Gastrocnemius medialis (tissue), 4 donors: ENCODE measurements at regions not wholly inside any gene's neighbourhood (a gene's known extent, or its start where the extent isn't known, plus 50 kb on each side); places are given as distances from the start of the nearest gene placed in this dataset.

Experiments used
- CTCF ChIP-seq, 5 experiments: fragments of 450-650 bp in 3 of 5; fragments of 200-600 bp in 2 of 5; sonication (generic) in 2 of 5; IDR thresholded peaks in 4 of 5; conservative IDR thresholded peaks in 1 of 5; 1 replicate in 4 of 5; 2 replicates in 1 of 5; pipeline ENCODE4 v1.5.1; 2016 to 2019; ENCODE audit warnings: antibody characterized with exemption in 5 of 5, mild to moderate bottlenecking in 3 of 5, moderate library complexity in 3 of 5
- POLR2A ChIP-seq, 2 donors: fragments of 450-650 bp; IDR thresholded peaks; one replicate each; pipeline ENCODE4 v1.6.1; 2017; ENCODE audit warnings: antibody characterized with exemption in 2 of 2, mild to moderate bottlenecking in 2 of 2, moderate library complexity in 2 of 2

- TF ChIP-seq CTCF (IDR thresholded peaks at IDR 0.05 in 4 of 5, conservative IDR thresholded peaks at IDR 0.05 in 1 of 5) (no peak), POLR2A (IDR thresholded peaks at IDR 0.05) (no peak)
These were observed 325.9 kb upstream of the SMIM30 start for GRCh38 chr7:113444261-113444660.
